Thyroid gland (tissue), 4 donors: ENCODE measurements at regions not wholly inside any gene's neighbourhood (a gene's known extent, or its start where the extent isn't known, plus 50 kb on each side); places are given as distances from the start of the nearest gene placed in this dataset.

Experiments
- DNase-seq, 2 donors: peaks; one replicate each; pipeline ENCODE4 v3.0.0-alpha.2; 2019
- H3K27ac ChIP-seq, 3 donors: fragments of 200-600 bp; sonication (generic); 1 replicate in 2 of 3; 2 replicates in 1 of 3; pipeline ENCODE4 v1.5.1; 2016 to 2019; ENCODE audit warnings: mild to moderate bottlenecking in 1 of 3, moderate library complexity in 1 of 3
- H3K27me3 ChIP-seq: fragments of 200-600 bp; sonication (generic); one replicate; pipeline ENCODE4 v1.5.1; 2019
- H3K36me3 ChIP-seq, 2 donors: fragments of 200-600 bp; sonication (generic); one replicate each; pipeline ENCODE4 v1.5.1; 2016 to 2019
- H3K4me1 ChIP-seq, 2 donors: fragments of 200-600 bp; sonication (generic); one replicate each; pipeline ENCODE4 v1.5.1; 2017 to 2019
- H3K4me3 ChIP-seq, 3 donors: fragments of 200-600 bp; sonication (generic); replicated peaks in 1 of 3; 1 replicate in 2 of 3; 2 replicates in 1 of 3; pipeline ENCODE4 v1.5.1; 2016; ENCODE audit warnings: mild to moderate bottlenecking in 1 of 3
- H3K9me3 ChIP-seq: fragments of 200-600 bp; sonication (generic); one replicate; pipeline ENCODE4 v1.5.1; 2017
- POLR2A ChIP-seq, 2 donors: fragments of 450-650 bp; IDR thresholded peaks; one replicate each; pipeline ENCODE4 v1.6.1; 2017; ENCODE audit warnings: antibody characterized with exemption in 2 of 2, mild to moderate bottlenecking in 2 of 2, moderate library complexity in 1 of 2
- WGBS, 2 donors: methylation state at CpG; one replicate each; pipeline ENCODE4 v1.1.5; 2017; 5-methylcytosine and 5-hydroxymethylcytosine counted together
- intact Hi-C: fragments of 100-400 bp; cut with DNase I; formaldehyde crosslinking; loops from one replicate; pipeline ENCODE4 v1.15.1; 2023
- TF ChIP-seq, protein P1 (sequence below), 6 experiments: fragments of 200-600 bp in 3 of 6; fragments of 450-650 bp in 3 of 6; sonication (generic) in 3 of 6; IDR thresholded peaks; one replicate each; pipeline ENCODE4 v1.5.1; 2016 to 2019; ENCODE audit warnings: antibody characterized with exemption in 6 of 6, mild to moderate bottlenecking in 2 of 6, inconsistent platforms in 1 of 6, moderate library complexity in 1 of 6

DNA sequence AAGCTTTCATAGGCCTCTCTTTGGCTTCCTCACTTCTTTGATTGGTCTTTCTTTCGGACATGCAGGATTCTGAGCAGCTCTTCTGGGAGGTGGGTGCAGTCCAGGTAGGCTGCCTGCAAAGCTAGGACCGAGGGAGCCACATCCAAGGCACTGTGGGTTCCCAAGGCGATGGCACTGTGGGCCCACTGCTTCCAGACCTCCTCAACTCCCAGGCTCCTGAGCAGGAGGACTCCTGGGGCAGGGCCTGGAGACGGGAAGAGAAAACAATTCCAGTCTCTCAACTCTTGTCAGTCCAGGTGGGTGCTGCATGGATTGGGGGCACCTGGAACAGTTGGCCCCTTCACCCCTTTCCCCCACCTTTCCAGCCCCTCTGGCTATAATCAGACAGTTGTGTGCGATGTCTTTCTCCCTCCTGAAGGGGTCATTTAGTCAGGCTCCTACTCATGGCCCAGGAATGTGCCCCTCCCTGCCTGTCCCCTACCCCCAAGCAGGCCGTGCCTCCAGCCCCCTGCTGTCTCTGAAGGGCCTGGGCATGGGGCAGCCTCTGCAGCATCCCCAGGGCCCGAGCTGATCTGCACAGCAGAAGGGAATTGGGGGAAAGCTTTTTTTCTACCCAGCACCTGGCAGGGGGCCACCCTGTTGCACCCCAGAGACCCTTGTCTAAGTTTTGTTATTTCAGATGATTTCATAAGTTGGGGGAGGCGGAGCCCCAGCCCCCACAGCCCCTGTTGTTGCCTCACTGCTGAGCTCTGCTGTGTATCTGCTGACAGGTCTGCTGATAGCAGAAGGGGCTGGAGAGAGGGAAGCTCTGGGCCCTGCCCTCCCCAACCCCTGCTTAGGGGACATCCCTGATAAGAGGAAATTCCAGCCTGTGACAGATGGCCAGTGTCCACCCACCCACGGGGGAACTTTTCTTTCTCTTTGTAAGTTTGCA is 330.3 kb downstream of the SEC14L1 start:
- Histone ChIP-seq H3K36me3 (no peaks in the 10 kb centered on the region), H3K9me3 (no peaks in the 10 kb centered on the region), H3K27me3 (no peaks in the 10 kb centered on the region), H3K27ac (peak overlapping the region; percentile 73 to 79 (median 79)), H3K4me3 (no peak overlapping the region), H3K4me1 (peaks cover 43 to 70% of the 10 kb centered on the region in 2 donors)
- WGBS, 2 donors = 61 to 71% methylated on average over 8 to 9 of the region's 9 CpGs
- intact Hi-C loops = no loop called here
- TF ChIP-seq, protein P1, sequence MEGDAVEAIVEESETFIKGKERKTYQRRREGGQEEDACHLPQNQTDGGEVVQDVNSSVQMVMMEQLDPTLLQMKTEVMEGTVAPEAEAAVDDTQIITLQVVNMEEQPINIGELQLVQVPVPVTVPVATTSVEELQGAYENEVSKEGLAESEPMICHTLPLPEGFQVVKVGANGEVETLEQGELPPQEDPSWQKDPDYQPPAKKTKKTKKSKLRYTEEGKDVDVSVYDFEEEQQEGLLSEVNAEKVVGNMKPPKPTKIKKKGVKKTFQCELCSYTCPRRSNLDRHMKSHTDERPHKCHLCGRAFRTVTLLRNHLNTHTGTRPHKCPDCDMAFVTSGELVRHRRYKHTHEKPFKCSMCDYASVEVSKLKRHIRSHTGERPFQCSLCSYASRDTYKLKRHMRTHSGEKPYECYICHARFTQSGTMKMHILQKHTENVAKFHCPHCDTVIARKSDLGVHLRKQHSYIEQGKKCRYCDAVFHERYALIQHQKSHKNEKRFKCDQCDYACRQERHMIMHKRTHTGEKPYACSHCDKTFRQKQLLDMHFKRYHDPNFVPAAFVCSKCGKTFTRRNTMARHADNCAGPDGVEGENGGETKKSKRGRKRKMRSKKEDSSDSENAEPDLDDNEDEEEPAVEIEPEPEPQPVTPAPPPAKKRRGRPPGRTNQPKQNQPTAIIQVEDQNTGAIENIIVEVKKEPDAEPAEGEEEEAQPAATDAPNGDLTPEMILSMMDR (IDR thresholded peaks at IDR 0.05) = no peak
- no peak for TF ChIP-seq POLR2A (IDR thresholded peaks at IDR 0.05)
- DNase-seq = peak in 1 of 2 donors; percentile 27

DNA sequence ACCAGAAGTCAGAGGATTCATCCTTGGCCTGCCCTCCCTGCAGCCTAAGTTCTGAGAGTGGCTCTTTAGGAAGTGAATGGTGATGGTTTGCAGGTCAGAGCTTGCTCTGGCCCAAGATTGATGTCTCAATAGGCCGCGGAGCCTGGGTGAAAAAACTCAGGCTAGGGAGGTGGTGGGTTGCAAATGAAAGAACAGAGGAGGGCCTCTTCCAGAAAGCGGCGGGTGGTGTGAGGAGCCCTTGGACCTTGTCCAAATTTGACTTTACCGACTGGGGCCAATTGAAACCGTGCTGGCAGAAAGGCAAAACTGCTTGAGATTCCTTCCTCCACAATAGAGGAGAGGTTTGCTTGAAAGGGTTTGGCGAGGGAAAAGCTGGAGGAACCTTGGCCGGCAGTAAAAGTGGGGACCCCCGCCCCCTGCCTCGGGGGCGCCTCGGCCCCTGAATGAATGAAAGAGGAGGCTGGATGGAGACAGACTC is 331.3 kb downstream of the SEC14L1 start:
- peak; percentile 91 for DNase-seq
- H3K4me1 ChIP-seq = peaks cover 49 to 70% of the 10 kb centered on the region in 2 donors
- H3K27ac ChIP-seq = peak overlapping the region; percentile 59 to 79 (median 79)
- H3K36me3 ChIP-seq = no peaks in the 10 kb centered on the region
- H3K4me3 ChIP-seq = no peak overlapping the region
- intact Hi-C loops = no loop called here
- 1 to 2% methylated on average over 12 of the region's 12 CpGs for WGBS, 2 donors
- no peak for TF ChIP-seq POLR2A (IDR thresholded peaks at IDR 0.05)
- TF ChIP-seq, protein P1 (IDR thresholded peaks at IDR 0.05) = no peak
- H3K27me3 ChIP-seq = no peaks in the 10 kb centered on the region
- H3K9me3 ChIP-seq = no peaks in the 10 kb centered on the region

DNA sequence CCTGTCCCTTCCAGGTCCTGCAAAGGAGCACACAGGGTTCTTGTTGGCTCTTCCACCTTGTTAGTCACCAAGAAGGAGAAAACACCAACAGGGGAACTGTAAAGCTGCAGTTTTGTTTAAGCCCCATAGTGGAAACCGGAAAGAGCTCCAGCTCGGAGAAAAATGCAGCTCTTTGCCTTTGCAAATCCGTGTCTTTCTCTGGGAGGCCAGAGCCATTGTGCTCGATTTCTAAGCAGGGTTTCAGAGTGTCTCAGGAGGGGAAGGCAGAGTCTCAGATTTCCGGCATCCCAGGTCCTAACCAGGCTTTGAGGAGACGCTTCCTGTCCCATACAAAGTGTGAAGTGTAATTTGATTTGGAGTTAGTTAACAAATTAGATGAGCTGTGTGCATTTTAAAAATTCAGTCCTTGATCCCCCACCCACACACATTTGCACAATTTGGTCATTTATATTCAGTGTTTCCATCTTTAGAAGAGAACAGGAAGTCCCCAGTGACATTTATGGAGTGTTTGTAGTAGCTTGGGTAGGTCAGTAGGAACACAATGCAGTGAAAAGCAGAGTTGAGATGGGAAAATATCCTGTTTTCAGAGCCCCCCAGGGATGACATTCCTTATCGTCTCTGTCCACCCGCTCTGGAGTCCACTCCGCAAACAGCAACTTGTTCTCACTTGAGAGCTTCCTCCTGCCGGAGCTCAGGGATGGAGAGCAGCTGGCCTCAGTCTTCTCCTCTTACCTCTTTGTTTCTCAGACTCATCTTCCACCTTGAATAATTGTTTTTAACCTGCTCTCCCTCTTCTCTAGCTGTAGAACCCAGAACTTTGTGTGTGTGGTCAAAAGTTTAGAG is 331.9 kb downstream of the SEC14L1 start:
- no peak for DNase-seq
- Histone ChIP-seq H3K9me3 (no peaks in the 10 kb centered on the region), H3K27me3 (no peaks in the 10 kb centered on the region), H3K36me3 (no peaks in the 10 kb centered on the region), H3K27ac (peak overlapping the region; percentile 59 to 79 (median 79)), H3K4me1 (peaks cover 55 to 70% of the 10 kb centered on the region in 2 donors), H3K4me3 (no peak overlapping the region)
- intact Hi-C loops = no loop called here
- 25 to 33% methylated on average over 10 of the region's 10 CpGs for WGBS, 2 donors
- TF ChIP-seq POLR2A (IDR thresholded peaks at IDR 0.05) = no peak
- TF ChIP-seq, protein P1 (IDR thresholded peaks at IDR 0.05) = no peak

DNA sequence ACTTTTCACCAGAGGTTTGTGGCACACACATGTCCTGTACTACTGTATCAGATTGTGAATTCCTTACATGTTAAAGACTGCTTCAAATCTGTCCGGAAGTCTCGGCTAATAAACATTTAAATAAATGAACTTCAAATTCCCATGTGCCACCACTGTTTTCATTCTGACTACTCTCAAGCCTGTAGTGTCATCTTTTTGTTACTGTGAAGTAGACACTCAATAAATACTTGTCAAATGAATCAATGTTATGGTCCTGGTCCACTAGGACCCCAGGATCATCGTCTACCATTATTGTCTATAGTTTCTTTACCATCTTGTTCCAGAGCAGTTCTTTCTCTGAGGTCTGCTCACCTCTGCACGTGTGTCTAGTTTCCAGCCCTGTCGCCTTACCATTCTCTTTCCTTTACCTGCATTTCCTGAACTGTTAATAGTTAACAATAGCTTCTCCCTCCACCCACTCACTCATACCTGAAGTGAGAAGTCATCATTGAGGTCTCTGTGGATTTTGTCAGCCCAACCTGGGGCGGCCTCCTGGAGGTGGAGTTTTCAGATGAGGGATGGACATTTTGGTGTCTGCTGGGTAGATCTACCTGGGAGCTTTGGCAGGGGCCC is 333.0 kb downstream of the SEC14L1 start:
- WGBS, 2 donors = 77 to 87% methylated on average over 6 of the region's 6 CpGs
- no peaks in the 10 kb centered on the region for H3K27me3 ChIP-seq
- H3K9me3 ChIP-seq = no peaks in the 10 kb centered on the region
- H3K36me3 ChIP-seq = no peaks in the 10 kb centered on the region
- peak overlapping the region in 1 of 3 donors; percentile 79 for H3K27ac ChIP-seq
- no peak for TF ChIP-seq POLR2A (IDR thresholded peaks at IDR 0.05)
- TF ChIP-seq, protein P1 (IDR thresholded peaks at IDR 0.05) = no peak
- intact Hi-C loops = no loop called here
- H3K4me1 ChIP-seq = peaks cover 58 to 80% of the 10 kb centered on the region in 2 donors
- no peak for DNase-seq
- no peak overlapping the region for H3K4me3 ChIP-seq
